ENCODE measurements at regions not wholly inside any gene's neighbourhood (a gene's known extent, or its start where the extent isn't known, plus 50 kb on each side); places are given as distances from the start of the nearest gene placed in this dataset.

DNA sequence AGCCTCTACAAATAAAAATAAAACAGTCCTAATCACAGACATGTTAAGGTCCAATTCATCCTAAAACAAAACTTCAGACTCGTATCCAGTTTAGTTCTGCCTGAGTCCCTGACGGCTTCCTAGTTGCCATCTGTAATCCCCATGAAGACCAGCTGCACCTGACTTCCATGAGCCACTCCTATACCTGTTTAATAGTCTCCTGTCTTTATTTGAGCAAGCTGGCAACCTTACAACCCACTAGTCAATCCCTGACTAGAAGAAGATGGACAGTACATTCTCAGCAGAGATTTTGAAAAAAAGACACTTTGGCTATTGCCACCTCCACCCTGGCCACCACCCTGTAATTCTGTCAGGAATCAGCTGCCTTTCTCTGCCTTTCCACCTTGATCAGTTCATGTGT is 197.7 kb downstream of the HIBADH start:
- TF ChIP-seq, protein P1, sequence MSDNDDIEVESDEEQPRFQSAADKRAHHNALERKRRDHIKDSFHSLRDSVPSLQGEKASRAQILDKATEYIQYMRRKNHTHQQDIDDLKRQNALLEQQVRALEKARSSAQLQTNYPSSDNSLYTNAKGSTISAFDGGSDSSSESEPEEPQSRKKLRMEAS (IDR thresholded peaks at IDR 0.05) = no peak
- TF ChIP-seq USF1 (IDR thresholded peaks at IDR 0.05) (no peak), TAF1 (IDR thresholded peaks at IDR 0.05; ENCODE audit: low read depth) (no peak), EP300 (IDR thresholded peaks at IDR 0.05; ENCODE audit: borderline replicate concordance) (no peak), RAD21 (IDR thresholded peaks at IDR 0.05; ENCODE audit: low read depth) (no peak), TEAD4 (IDR thresholded peaks at IDR 0.05) (no peak), CEBPB (IDR thresholded peaks at IDR 0.05) (no peak), EGR1 (IDR thresholded peaks at IDR 0.05) (no peak), ZBTB7A (IDR thresholded peaks at IDR 0.05; ENCODE audit: low read depth) (no peak)
